ENCODE measurements at regions not wholly inside any gene's neighbourhood (a gene's known extent, or its start where the extent isn't known, plus 50 kb on each side); places are given as distances from the start of the nearest gene placed in this dataset.

GRCh38 chr9:13383855-13384254 is 104.4 kb upstream of the MPDZ start:
- no peak for TF ChIP-seq CTCF (IDR thresholded peaks at IDR 0.05; ENCODE audit: insufficient read depth, low read depth, low read length, missing control alignments)
- no peak for DNase-seq (ENCODE audit: low read depth)
- H3K4me3 ChIP-seq (ENCODE audit: low read length): no peak overlapping the region

- no peak for TF ChIP-seq CTCF (IDR thresholded peaks at IDR 0.05; ENCODE audit: insufficient read depth, low read depth, low read length, missing control alignments)
- no peak for DNase-seq (ENCODE audit: low read depth)
- no peak overlapping the region for H3K4me3 ChIP-seq (ENCODE audit: low read length)
Observed at GRCh38 chr9:13383216-13383615, 103.7 kb upstream of the MPDZ start.

DNA sequence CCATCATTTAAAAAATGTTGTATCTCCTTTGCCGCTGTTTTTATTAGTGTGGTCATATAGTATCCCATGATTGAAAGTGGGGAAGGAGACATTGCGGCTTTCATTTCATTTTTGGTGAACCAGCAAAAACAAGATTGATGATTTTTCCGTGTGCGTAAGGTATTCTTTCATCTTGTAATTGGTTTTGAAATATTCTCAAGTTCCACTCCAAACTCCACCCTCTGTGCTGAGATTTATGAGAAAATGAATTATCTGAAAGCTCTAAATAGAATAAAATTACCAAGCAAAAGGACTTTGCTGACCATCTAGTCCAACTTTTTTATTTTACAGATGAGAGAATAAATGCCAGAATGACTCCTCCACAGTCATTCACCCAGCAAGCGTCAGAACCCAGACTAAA is 103.1 kb upstream of the MPDZ start:
- DNase-seq (ENCODE audit: low read depth): no peak
- H3K4me3 ChIP-seq (ENCODE audit: low read length): no peak overlapping the region
- no peak for TF ChIP-seq CTCF (IDR thresholded peaks at IDR 0.05; ENCODE audit: insufficient read depth, low read depth, low read length, missing control alignments)

DNA sequence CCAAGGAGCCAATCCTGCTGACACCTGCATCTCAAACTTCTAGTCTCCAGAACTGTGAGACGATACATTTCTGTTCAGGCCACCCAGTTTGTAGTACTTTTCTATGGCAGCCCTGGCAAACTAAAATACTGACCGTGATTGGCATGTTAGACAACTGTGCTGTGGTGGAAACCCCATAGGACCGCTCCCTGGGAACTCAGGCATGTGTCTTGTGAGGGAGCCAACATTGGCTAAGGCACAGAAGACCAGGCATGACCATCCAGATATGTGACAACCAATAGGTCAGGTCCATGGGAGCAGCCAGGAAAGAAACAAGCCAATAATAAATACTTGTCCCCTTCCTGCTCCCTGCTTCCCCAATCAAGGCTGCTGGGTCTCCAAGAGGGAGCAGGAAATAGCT is 101.4 kb upstream of the MPDZ start:
- DNase-seq (ENCODE audit: low read depth): no peak
- H3K4me3 ChIP-seq (ENCODE audit: low read length): no peak overlapping the region
- no peak for TF ChIP-seq CTCF (IDR thresholded peaks at IDR 0.05; ENCODE audit: insufficient read depth, low read depth, low read length, missing control alignments)

- no peak for TF ChIP-seq CTCF (IDR thresholded peaks at IDR 0.05; ENCODE audit: insufficient read depth, low read depth, low read length, missing control alignments)
- no peak for DNase-seq (ENCODE audit: low read depth)
- no peak overlapping the region for H3K4me3 ChIP-seq (ENCODE audit: low read length)
Observed at GRCh38 chr9:13378154-13378553, 98.7 kb upstream of the MPDZ start.

DNA sequence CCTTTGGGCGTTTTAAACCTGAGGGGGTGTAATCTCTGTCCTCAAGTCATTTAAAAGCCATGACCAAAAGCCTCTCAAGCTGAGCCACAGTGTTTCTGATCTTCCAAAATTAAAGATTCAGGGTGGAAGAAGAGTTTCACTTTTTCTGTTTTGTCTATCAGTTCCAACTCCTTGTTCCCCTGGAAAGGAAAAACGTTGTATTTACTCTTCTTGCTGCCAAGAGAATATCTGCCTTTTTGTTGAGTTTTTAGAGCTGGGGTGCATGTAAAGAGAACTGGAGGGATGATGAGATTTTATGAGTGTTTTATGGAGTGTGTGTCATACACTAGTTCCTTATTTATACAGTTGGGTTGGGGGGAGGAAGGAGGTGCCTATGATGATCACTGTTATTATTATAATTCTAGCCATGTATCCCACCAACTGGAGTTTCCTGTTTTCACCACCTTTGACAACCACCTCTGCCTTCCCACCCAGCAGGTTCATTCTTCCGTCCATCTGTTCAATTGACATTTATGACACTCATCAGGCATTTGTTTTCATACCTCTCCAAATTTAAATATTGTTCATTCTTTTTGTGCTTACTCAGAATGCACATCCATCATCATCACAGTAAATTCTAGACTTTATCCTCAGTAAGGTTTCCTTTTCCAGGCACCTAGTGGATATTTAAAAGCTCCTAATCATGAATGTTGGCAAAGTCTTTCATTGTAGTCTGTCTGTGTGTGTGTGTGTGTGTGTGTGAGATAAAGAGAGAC is 97.9 kb upstream of the MPDZ start:
- H3K4me3 ChIP-seq (ENCODE audit: low read length): no peak overlapping the region
- no peak for DNase-seq (ENCODE audit: low read depth)
- no peak for TF ChIP-seq CTCF (IDR thresholded peaks at IDR 0.05; ENCODE audit: insufficient read depth, low read depth, low read length, missing control alignments)

DNA sequence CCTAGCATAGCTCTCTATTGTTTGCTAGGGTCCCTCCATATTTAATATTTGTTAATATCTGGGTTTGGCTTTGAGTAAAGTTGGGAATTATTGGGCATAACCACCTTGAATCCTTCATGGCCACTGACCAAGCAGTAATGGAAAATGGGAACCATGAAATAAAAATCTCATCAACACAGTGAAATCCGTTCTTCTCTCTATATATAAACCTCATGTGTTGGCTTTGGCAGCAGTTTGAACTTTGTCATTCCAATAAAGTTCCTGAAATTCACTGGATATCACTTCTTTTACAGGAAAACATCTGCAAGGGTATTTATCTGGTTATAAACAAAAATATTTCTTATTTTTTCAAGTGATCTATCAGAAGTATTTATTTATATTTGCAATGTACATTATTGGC is 93.0 kb upstream of the MPDZ start:
- no peak overlapping the region for H3K4me3 ChIP-seq (ENCODE audit: low read length)
- no peak for TF ChIP-seq CTCF (IDR thresholded peaks at IDR 0.05; ENCODE audit: insufficient read depth, low read depth, low read length, missing control alignments)
- no peak for DNase-seq (ENCODE audit: low read depth)

All from epithelial cell of esophagus (primary cell).